MCF 10A (cell line): ENCODE measurements at regions not wholly inside any gene's neighbourhood (a gene's known extent, or its start where the extent isn't known, plus 50 kb on each side); places are given as distances from the start of the nearest gene placed in this dataset.

Experiments
- BruUV-seq: library from RNA; stranded (reverse); fragments of 400-500 nt; replicated peaks from 2 replicates; lab custom pipeline; 2021; lab: Mats Ljungman, UMichigan
- CTCF ChIA-PET: fragments of 300-600 bp; sonication (Branson Sonifier 250); formaldehyde crosslinking; extraction: SDS; loops from one replicate; lab custom pipeline; 2021; ENCODE audit warnings: antibody characterized with exemption, inconsistent platforms; lab: Yijun Ruan, JAX
- POLR2A ChIA-PET: fragments of 300-600, 350-650 bp; sonication (Branson Sonifier 250); formaldehyde crosslinking; extraction: SDS; loops from one replicate; lab custom pipeline; 2020; ENCODE audit warnings: antibody characterized with exemption, inconsistent platforms; lab: Yijun Ruan, JAX
- DNase-seq: peaks from one replicate; pipeline ENCODE4 v3.0.0-alpha.2; 2018; ENCODE audit not compliant: unreplicated experiment
- H3K27ac Mint-ChIP-seq: one replicate; pipeline ENCODE4 v1.8.0; 2022; ENCODE audit warnings: mild to moderate bottlenecking, low read depth, mixed read lengths; ENCODE audit not compliant: unreplicated experiment
- H3K27me3 Mint-ChIP-seq: one replicate; pipeline ENCODE4 v1.8.0; 2022; ENCODE audit warnings: mixed read lengths; ENCODE audit not compliant: insufficient read depth, unreplicated experiment
- H3K36me3 Mint-ChIP-seq: one replicate; pipeline ENCODE4 v1.8.0; 2022; ENCODE audit warnings: mild to moderate bottlenecking, moderate library complexity, mixed read lengths; ENCODE audit not compliant: insufficient read depth, unreplicated experiment
- H3K4me1 Mint-ChIP-seq: one replicate; pipeline ENCODE4 v1.8.0; 2022; ENCODE audit warnings: mixed read lengths; ENCODE audit not compliant: insufficient read depth, unreplicated experiment
- H3K4me3 Mint-ChIP-seq: one replicate; pipeline ENCODE4 v1.8.0; 2022; ENCODE audit warnings: mild to moderate bottlenecking, moderate library complexity, mixed read lengths; ENCODE audit not compliant: unreplicated experiment
- H3K9me3 Mint-ChIP-seq: one replicate; pipeline ENCODE4 v1.8.0; 2022; ENCODE audit warnings: mixed read lengths; ENCODE audit not compliant: unreplicated experiment
- CTCF ChIP-seq: fragments of 200-600 bp; IDR thresholded peaks from one replicate; pipeline ENCODE4 v1.8.0; 2022; ENCODE audit warnings: antibody characterized with exemption, mild to moderate bottlenecking; ENCODE audit not compliant: unreplicated experiment
- intact Hi-C: fragments of 100-400 bp; cut with micrococcal nuclease; formaldehyde crosslinking; loops from 2 replicates; pipeline ENCODE4 v1.14.1; 2022

- Mint-ChIP-seq H3K27ac (no peak overlapping the region), H3K36me3 (no peaks in the 10 kb centered on the region), H3K4me1 (no peaks in the 10 kb centered on the region), H3K9me3 (no peaks in the 10 kb centered on the region), H3K4me3 (no peak overlapping the region), H3K27me3 (no peaks in the 10 kb centered on the region)
- ChIA-PET CTCF (no interaction called here), POLR2A (no interaction called here)
- no TSS peak for BruUV-seq
- intact Hi-C loops: no loop called here
- DNase-seq: no peak
- no peak for TF ChIP-seq CTCF
These were observed 324.1 kb downstream of the MYCN start for GRCh38 chr2:16264491-16264890.

- H3K4me1 Mint-ChIP-seq: no peaks in the 10 kb centered on the region
- POLR2A ChIA-PET: interaction anchor here (0.8 kb wide), 1 partner anchor 11 kb away, joined by 3 read pairs; no protein-coding TSS in a partner anchor
- H3K36me3 Mint-ChIP-seq: no peaks in the 10 kb centered on the region
- intact Hi-C loops: no loop called here
- no peaks in the 10 kb centered on the region for H3K9me3 Mint-ChIP-seq
- H3K4me3 Mint-ChIP-seq: no peak overlapping the region
- H3K27me3 Mint-ChIP-seq: peaks cover 4% of the 10 kb centered on the region
- no peak for DNase-seq
- no peak for TF ChIP-seq CTCF
- H3K27ac Mint-ChIP-seq: no peak overlapping the region
- BruUV-seq: no TSS peak
- CTCF ChIA-PET: no interaction called here
These were observed 323.0 kb downstream of the MYCN start for GRCh38 chr2:16263241-16263890.

- CTCF ChIA-PET: no interaction called here
- Mint-ChIP-seq H3K9me3 (no peaks in the 10 kb centered on the region), H3K27ac (no peak overlapping the region), H3K27me3 (peaks cover 11% of the 10 kb centered on the region), H3K4me3 (no peak overlapping the region), H3K4me1 (no peaks in the 10 kb centered on the region), H3K36me3 (no peaks in the 10 kb centered on the region)
- intact Hi-C loops: no loop called here
- POLR2A ChIA-PET: no interaction called here
- no TSS peak for BruUV-seq
- no peak for TF ChIP-seq CTCF
- no peak for DNase-seq
These were observed 322.3 kb downstream of the MYCN start for GRCh38 chr2:16262526-16263178.

- no peak overlapping the region for H3K27ac Mint-ChIP-seq
- no peak for DNase-seq
- intact Hi-C loops: no loop called here
- POLR2A ChIA-PET: no interaction called here
- CTCF ChIA-PET: interaction anchor here (0.6 to 0.7 kb wide), 2 partner anchors 174 to 546 kb away, joined by 3 read pairs; no protein-coding TSS in a partner anchor
- no peak for TF ChIP-seq CTCF
- no TSS peak for BruUV-seq
- no peaks in the 10 kb centered on the region for H3K9me3 Mint-ChIP-seq
- H3K4me1 Mint-ChIP-seq: no peaks in the 10 kb centered on the region
- no peaks in the 10 kb centered on the region for H3K36me3 Mint-ChIP-seq
- H3K4me3 Mint-ChIP-seq: no peak overlapping the region
- peaks cover 14% of the 10 kb centered on the region for H3K27me3 Mint-ChIP-seq
These were observed 321.4 kb downstream of the MYCN start for GRCh38 chr2:16261791-16262190.
